ENCODE measurements at regions not wholly inside any gene's neighbourhood (a gene's known extent, or its start where the extent isn't known, plus 50 kb on each side); places are given as distances from the start of the nearest gene placed in this dataset.

- H3K4me1 ChIP-seq, result peaks cover 0 to 36% (median 5%) of the 10 kb centered on the region in 12 donors
- DNase-seq (no peak), ATAC-seq (no peak)
- TF ChIP-seq CTCF (IDR thresholded peaks at IDR 0.05) (no peak), POLR2A (IDR thresholded peaks at IDR 0.05) (no peak)
- H3K36me3 ChIP-seq, result no peaks in the 10 kb centered on the region
- no peaks in the 10 kb centered on the region for H3K27me3 ChIP-seq
- H3K4me3 ChIP-seq, result peak overlapping the region in 1 of 12 donors; percentile 12
- WGBS, 4 donors, result 97 to 100% (median 98%) methylated on average over 2 of the region's 2 CpGs
- intact Hi-C loops (cut with DNase I), result loop anchor here in 1 of 10 donors (10.0 kb wide), 2 partner anchors 252 to 342 kb away; partner anchors contain the start of gene ZNF608
- H3K9me3 ChIP-seq, result no peaks in the 10 kb centered on the region
- no peak overlapping the region for H3K27ac ChIP-seq
These were observed 343.2 kb downstream of the ZNF608 start for GRCh38 chr5:124403281-124403680.

- Histone ChIP-seq H3K27me3 (no peaks in the 10 kb centered on the region), H3K9me3 (no peaks in the 10 kb centered on the region), H3K36me3 (no peaks in the 10 kb centered on the region), H3K4me3 (no peak overlapping the region), H3K4me1 (peaks cover 0 to 32% (median 5%) of the 10 kb centered on the region in 12 donors), H3K27ac (peak overlapping the region in 2 of 12 donors; percentile 15 to 56)
- DNase-seq, result peak in 2 of 5 donors; percentile 40 to 45
- intact Hi-C loops (cut with DNase I), result loop anchor here in 1 of 10 donors (10.0 kb wide), 2 partner anchors 253 to 343 kb away; partner anchors contain the start of gene ZNF608
- peak in 3 of 4 donors; percentile 36 to 88 (median 75) for ATAC-seq
- TF ChIP-seq CTCF (IDR thresholded peaks at IDR 0.05), result no peak
- 39 to 56% (median 47%) methylated on average over 3 of the region's 3 CpGs for WGBS, 4 donors
These were observed 344.3 kb downstream of the ZNF608 start for GRCh38 chr5:124402144-124402581.

GRCh38 chr5:124401476-124402143 is 344.8 kb downstream of the ZNF608 start:
- Histone ChIP-seq H3K4me3 (no peak overlapping the region), H3K4me1 (peaks cover 0 to 32% (median 5%) of the 10 kb centered on the region in 12 donors), H3K27ac (peak overlapping the region in 1 of 12 donors; percentile 56), H3K9me3 (no peaks in the 10 kb centered on the region), H3K36me3 (no peaks in the 10 kb centered on the region), H3K27me3 (no peaks in the 10 kb centered on the region)
- 68 to 79% (median 72%) methylated on average over 6 of the region's 6 CpGs for WGBS, 4 donors
- TF ChIP-seq CTCF (IDR thresholded peaks at IDR 0.05) (no peak), POLR2A (IDR thresholded peaks at IDR 0.05) (no peak)
- no peak for DNase-seq
- intact Hi-C loops (cut with DNase I), result loop anchor here in 1 of 10 donors (10.0 kb wide), 2 partner anchors 253 to 343 kb away; partner anchors contain the start of gene ZNF608
- no peak for ATAC-seq

GRCh38 chr5:124399426-124399961 is 346.9 kb downstream of the ZNF608 start:
- Histone ChIP-seq H3K36me3 (no peaks in the 10 kb centered on the region), H3K9me3 (no peaks in the 10 kb centered on the region), H3K4me3 (no peak overlapping the region), H3K27me3 (no peaks in the 10 kb centered on the region), H3K27ac (no peak overlapping the region), H3K4me1 (peaks cover 0 to 29% (median 5%) of the 10 kb centered on the region in 12 donors)
- intact Hi-C loops (cut with DNase I), result no loop called here
- TF ChIP-seq POLR2A (IDR thresholded peaks at IDR 0.05), result no peak
- no peak for TF ChIP-seq CTCF (IDR thresholded peaks at IDR 0.05)
- WGBS, 4 donors, result 60 to 77% (median 65%) methylated on average over 3 of the region's 3 CpGs
- ATAC-seq (no peak), DNase-seq (no peak)
